GM19328 (cell line): ENCODE measurements at regions not wholly inside any gene's neighbourhood (a gene's known extent, or its start where the extent isn't known, plus 50 kb on each side); places are given as distances from the start of the nearest gene placed in this dataset.

ENCODE experiments used
- ATAC-seq: cut with Tn5 transposase; IDR thresholded peaks from one replicate; pipeline ENCODE4 v1.9.1; 2021; ENCODE audit warnings: mild to moderate bottlenecking, moderate library complexity; ENCODE audit not compliant: unreplicated experiment

DNA sequence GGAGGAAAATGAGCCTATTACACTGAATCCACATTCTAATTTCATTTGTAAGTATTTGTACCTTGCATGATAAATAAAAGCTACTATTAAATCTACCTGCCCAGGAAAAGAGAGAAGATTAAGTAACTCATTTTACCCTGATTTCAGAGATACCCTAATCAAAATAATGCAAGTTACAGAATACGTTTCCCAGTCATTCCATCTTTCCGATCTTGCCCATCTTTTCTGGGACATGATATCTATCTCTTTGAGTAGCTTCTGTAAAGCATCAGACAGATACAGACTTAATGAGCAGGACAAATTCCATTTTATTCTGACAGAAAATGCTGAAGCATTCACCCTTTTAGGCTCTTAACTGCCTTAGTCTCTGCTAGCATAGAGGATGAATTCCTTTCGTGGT lies 56.6 kb downstream of the SPRY2 start:
- ATAC-seq = no peak

DNA sequence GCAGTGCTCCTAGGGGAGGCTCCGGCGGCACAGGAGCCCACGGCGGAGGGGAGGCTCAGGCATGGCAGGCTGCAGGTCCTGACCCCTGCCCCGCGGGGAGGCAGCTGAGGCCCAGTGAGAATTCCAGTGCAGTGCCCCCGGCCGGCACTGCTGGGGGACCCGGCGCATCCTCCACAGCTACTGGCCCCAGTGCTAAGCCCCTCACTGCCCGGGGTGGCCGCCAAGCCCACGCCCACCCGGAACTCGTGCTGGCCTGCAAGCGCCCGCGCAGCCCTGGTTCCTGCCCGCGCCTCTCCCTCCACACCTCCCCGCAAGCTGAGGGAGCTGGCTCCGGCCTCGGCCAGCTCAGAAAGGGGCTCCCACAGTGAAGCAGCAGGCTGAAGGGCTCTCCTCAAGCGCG lies 62.2 kb downstream of the SPRY2 start:
- no peak for ATAC-seq

GRCh38 chr13:80276371-80277289 lies 64.3 kb downstream of the SPRY2 start:
- no peak for ATAC-seq

DNA sequence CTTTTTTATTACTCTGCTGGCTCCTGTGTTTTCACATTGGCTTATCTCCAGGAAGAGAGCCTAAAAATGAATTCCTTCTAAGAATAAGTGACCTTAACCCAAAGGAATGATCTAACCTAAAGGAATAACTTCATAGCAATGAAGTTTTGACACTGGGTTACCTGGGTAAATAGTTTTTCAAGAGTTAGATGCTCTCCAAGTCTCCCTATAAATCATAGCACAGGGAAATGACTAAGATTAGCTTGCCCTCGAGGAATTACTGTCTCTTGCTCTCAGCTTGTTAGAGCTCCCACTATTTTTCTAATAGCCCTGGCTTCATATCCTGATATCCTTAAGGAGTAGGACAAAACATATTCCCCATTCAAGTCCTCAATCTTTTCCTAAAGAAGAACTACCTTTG lies 66.3 kb downstream of the SPRY2 start:
- ATAC-seq = no peak

- ATAC-seq = no peak
Measured at GRCh38 chr13:80273718-80274117, 67.2 kb downstream of the SPRY2 start.

DNA sequence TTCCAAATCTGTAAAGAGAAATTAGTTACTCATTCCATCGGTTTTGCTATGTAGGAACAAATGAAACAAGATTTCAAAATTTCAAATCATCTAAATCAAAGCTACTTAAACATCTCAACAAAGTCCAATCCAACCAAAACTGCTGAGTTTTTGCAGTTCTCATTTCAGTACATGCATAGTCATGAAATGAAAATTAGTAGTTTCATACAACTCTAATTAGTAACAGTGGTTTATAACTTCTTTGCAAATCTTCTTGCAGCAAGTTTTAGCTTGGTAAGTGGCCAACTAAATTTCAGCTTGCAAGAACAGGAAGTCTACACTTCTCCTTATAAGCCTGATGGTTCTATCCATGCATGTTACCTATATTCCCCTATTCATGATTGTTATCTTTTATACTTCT lies 75.6 kb downstream of the SPRY2 start:
- peak; percentile 51 for ATAC-seq

- no peak for ATAC-seq
Measured at GRCh38 chr13:80263745-80264513, 77.0 kb downstream of the SPRY2 start.

DNA sequence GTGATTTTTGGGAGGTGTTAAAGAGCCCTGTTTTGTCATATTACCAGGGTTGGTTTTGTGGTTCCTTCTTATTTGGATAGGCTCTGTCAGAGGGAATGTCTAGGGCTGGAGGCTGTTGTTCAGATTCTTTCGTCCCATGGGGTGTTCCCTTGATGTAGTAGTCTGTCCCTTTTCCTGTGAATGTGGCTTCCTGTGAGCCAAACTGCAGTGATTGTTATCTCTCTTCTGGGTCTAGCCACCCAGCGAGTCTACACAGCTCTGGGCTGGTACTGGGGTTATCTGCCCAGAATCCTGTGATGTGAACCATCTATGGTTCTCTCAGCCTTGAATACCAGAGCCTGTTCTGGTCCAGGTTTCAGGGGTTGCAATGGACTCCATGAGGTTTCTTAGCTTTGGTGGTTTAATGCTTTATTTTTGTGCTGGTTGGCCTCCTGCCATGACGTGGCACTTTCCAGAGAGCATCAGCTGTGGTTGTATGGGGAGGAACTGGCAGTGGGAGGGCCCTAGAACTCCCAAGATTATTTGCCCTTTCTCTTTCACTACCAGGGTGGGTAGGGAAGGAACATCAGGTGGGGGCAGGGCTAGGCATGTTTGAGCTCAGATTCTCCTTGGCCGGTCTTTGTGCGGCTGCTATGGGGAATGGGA lies 78.8 kb downstream of the SPRY2 start:
- no peak for ATAC-seq

- peak; percentile 64 for ATAC-seq
Measured at GRCh38 chr13:80259159-80259558, 81.8 kb downstream of the SPRY2 start.

GRCh38 chr13:80256352-80256932 lies 84.5 kb downstream of the SPRY2 start:
- peak; percentile 70 for ATAC-seq

- no peak for ATAC-seq
Measured at GRCh38 chr13:80255946-80256345, 85.0 kb downstream of the SPRY2 start.

- no peak for ATAC-seq
Measured at GRCh38 chr13:80251403-80251802, 89.5 kb downstream of the SPRY2 start.

DNA sequence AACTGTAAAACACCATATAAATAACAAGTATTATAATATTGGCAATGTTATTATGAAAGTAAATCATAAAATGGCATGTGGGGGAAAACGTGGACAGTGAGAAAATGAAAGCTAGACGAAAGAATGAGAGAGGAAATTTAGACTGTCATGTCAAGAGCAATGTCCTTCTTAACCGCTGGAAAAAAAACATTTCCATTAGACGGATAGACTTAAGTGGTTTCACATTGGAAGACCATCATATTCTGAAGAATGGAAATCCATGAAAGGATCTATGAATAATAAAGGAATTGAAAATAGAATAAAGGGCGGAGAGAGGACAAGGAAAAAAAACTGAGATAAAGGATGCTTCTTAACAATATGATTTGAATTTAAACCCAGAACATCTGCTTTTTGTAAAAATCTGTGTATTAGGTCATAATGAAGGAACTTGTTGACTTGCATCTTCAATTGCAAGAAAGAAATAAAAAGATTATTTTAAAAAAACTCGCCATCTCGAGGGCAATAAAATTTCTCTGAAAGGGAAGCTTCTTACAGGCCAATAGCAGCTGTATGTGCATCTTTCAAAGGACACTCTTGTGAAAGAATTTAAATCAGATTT lies 90.6 kb downstream of the SPRY2 start:
- no peak for ATAC-seq

DNA sequence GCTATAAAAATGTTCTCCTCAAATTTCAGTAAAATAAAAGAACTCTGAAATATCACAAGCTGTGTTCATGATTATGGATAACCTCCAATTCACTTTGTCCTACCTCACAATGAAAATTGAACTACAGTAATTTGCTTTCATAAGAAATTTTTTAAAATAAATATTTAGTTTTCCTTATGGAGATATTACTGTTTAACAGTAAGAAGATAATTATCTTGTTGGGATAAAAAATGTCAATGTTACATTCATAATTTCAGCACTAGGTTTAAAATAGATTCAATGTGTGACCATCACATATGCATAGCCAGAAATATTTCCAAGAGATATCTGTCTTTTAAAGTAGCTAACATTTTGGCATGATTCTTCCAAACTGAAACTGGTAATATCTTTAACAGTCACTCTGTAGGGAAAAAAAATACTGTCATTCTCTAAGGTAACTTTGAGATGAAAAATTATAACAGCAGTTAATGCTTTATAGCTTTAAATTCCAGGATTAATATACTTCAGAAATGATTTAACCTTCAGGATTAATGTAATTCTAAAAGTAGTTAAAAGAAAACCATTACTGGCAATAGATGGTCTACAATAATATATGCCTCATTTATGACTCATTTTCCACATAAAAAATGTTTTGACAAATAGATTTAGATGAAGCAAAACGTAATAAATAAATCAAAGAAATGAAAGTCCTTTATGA lies 91.3 kb downstream of the SPRY2 start:
- no peak for ATAC-seq

DNA sequence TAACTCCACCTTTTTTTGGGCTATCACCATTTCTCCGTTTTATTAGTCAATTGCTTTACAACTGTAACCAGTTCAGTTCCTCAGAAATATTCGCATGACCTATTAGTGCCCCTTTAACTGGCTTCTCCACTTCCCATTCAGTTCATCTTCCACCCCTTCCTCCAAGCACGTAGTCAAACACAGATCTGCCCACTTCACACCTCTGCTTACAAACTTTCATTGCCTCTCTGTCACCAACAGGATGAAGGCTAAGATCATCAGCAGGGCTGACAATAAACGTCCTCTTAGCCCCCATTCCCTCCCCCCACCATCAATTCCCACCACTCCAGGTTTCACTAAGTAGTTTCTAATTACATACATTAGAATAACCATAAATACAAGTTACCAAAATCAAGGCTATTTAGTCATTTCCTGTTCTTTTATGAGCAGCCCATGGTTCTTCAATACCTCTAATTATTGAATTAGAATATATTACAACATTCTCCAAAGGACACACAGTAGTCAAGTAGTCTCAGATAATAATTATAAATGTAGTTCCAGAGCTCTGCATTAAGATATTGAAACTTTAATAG lies 95.7 kb downstream of the SPRY2 start:
- no peak for ATAC-seq

DNA sequence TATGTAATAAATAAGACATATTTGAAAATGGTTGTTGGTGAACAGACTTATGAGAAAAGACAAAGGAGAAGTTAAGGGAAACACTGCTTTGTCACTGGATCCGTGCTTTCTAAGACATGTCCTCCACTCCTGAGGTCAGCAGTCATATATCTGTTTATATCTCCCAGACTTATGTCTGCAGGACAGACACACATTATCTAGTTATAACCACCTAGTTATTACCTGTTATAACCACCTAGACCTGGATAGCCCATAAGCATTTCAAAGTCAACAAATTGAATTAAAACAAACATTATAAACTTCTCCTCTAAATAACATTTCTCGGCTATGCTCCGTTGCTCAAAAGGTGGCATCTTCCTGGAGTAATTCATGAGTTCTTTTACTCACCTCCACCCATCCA lies 96.4 kb downstream of the SPRY2 start:
- ATAC-seq = no peak

DNA sequence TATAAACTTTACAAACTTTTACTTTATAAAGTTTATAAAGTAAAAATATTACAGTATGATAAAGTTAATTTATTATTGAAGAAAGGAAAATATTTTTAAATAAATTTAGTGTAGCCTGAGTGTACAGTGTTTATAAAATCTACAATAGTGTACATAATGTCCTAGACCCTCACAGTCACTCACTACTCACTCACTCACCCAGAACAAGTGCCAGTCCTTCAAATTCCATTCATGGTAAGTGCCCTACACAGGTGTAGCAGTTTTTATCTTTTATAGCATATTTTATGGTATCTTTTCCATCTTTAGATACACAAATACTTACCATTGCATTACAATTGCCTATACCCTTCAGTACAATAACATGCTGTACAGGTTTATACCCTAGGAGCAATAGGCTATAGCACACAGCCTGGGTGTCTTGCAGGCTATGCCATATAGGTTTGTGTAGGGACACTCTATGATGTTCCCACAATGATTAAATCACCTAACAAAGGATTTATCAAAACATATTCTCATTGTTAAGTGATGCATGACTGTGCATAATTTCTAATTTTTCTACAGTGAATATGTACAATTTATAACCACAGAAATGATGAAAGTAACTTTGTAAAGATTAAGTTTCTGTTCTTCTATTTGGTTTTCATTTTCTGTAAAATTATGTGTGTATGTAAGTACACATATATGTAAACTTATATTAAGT lies 98.0 kb downstream of the SPRY2 start:
- ATAC-seq = no peak

DNA sequence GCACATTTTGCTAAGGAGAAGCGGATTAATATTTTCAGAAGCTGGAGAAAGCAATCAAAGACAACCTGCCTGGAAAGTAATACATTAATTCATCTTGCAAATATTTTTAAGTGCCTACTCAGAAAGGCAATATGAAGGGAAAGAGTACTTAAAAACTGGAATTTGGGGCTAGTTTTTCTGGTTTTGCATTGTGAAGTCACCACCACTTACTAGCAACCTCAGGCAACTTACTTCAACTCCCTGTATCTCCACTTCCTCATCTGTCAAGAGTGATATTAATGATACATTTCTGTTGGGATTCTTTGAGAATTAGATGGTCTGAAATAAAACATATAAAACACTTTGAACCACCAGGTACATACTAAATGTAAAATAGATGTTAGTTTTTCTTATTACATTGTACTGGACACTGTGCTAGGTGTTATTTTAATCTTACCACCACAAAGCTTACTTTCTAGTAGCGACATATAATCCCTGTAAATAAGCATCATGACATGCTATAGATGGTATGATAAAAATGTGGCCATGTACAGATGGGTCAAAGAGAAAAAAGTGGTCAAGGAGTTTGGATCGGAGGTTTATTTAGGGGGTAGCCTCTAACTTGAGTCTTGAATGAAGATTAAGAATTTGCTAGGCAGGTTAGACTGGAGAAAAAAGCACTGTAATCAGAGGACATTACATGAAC lies 101.2 kb downstream of the SPRY2 start:
- ATAC-seq = no peak

GRCh38 chr13:80239116-80239515 lies 101.8 kb downstream of the SPRY2 start:
- ATAC-seq = no peak
